Heart left ventricle (tissue), 16 donors: ENCODE measurements at regions not wholly inside any gene's neighbourhood (a gene's known extent, or its start where the extent isn't known, plus 50 kb on each side); places are given as distances from the start of the nearest gene placed in this dataset.

Experiments
- ATAC-seq, 4 donors: fragments of 200-7000 bp; cut with Tn5 transposase; one replicate each; pipeline ENCODE4 v1.9.1; 2020 to 2022; ENCODE audit warnings: moderate library complexity in 4 of 4, mild to moderate bottlenecking in 3 of 4, moderate number of reproducible peaks in 1 of 4
- DNase-seq, 5 donors: peaks; one replicate each; pipeline ENCODE4 v3.0.0-alpha.2; 2020
- H3K27ac ChIP-seq, 12 donors: fragments of 200-600 bp; sonication (generic) in 4 of 12; one replicate each; pipeline versions ENCODE4 v1.5.0 to v1.8.0; 2016 to 2022; ENCODE audit warnings: mild to moderate bottlenecking in 2 of 12
- H3K27me3 ChIP-seq, 9 donors: fragments of 200-600 bp; sonication (generic) in 2 of 9; one replicate each; pipeline versions ENCODE4 v1.5.1 to v1.8.0; 2016 to 2022; ENCODE audit warnings: mild to moderate bottlenecking in 3 of 9
- H3K36me3 ChIP-seq, 9 donors: fragments of 200-600 bp; sonication (generic) in 2 of 9; one replicate each; pipeline versions ENCODE4 v1.5.0 to v1.8.0; 2018 to 2022; ENCODE audit warnings: mild to moderate bottlenecking in 2 of 9
- H3K4me1 ChIP-seq, 12 donors: fragments of 200-600 bp; sonication (generic) in 4 of 12; one replicate each; pipeline versions ENCODE4 v1.5.0 to v1.8.0; 2016 to 2022; ENCODE audit warnings: mild to moderate bottlenecking in 3 of 12
- H3K4me3 ChIP-seq, 12 donors: fragments of 200-600 bp; sonication (generic) in 4 of 12; one replicate each; pipeline versions ENCODE4 v1.5.0 to v1.8.0; 2017 to 2022; ENCODE audit warnings: mild to moderate bottlenecking in 9 of 12, moderate library complexity in 4 of 12
- H3K9me3 ChIP-seq, 12 donors: fragments of 200-600 bp; sonication (generic) in 4 of 12; one replicate each; pipeline versions ENCODE4 v1.5.0 to v1.8.0; 2016 to 2022; ENCODE audit warnings: mild to moderate bottlenecking in 1 of 12
- CTCF ChIP-seq, 12 donors: fragments of 200-600 bp; sonication (generic) in 4 of 12; IDR thresholded peaks; one replicate each; pipeline versions ENCODE4 v1.5.0 to v1.8.0; 2018 to 2022; ENCODE audit warnings: antibody characterized with exemption in 12 of 12, mild to moderate bottlenecking in 5 of 12
- POLR2A ChIP-seq, 2 donors: fragments of 450-650 bp; IDR thresholded peaks; one replicate each; pipeline ENCODE4 v1.6.1; 2017; ENCODE audit warnings: antibody characterized with exemption in 2 of 2, mild to moderate bottlenecking in 2 of 2, moderate library complexity in 2 of 2
- WGBS, 4 donors: extraction: QIAGEN DNeasy Blood & Tissue Kit in 2 of 4; methylation state at CpG; one replicate each; pipeline versions ENCODE4 v1.1.5 to v1.1.7; 2013 to 2018; 5-methylcytosine and 5-hydroxymethylcytosine counted together
- intact Hi-C, 10 donors: fragments of 100-400 bp; cut with DNase I; formaldehyde crosslinking; loops; one replicate each; pipeline versions ENCODE4 v1.11.1 to v1.14.2; 2022
- donor health status: ischemic (EF 13 %, LVEDD 7.1; RV severe dilation, severe dysfunction).
- donor health status: healthy with polysubstance abuse.
- donor health status: DM: no; HTN: yes; CAD: no.
- donor health status: DM: no; HTN: no; CAD: no.
- donor health status: ischemic (EF 25% LVEDD 6.9; RV normal size, moderate dysfunction).
- donor health status: ischemic (EF 25% LVEDD 5.7; RV mildly dilated, moderate dysfunction).
- donor health status: healthy.
- donor health status: DM: yes; HTN: yes; CAD: no.
- donor health status: ischemic (EF 35%, LVEDD 5.7; RV mildly dilated, moderate dysfunction).
- donor health status: nonischemic (EF 11% LVEDD 7.7; RV severe dilation, severe dysfunction).
- donor health status: DM: yes; HTN: yes; CAD: no.
- donor health status: PGD.
- donor health status: ischemic (EF 29% LVEDD 5.4; RV normal size, mild dysfunction).
- donor health status: nonischemic (EF 23%, LVEDD 6.1; RV moderate dilation, normal function).

GRCh38 chr3:71879089-71879488 is 94.1 kb upstream of the PROK2 start:
- no peak for TF ChIP-seq POLR2A (IDR thresholded peaks at IDR 0.05)
- TF ChIP-seq CTCF (IDR thresholded peaks at IDR 0.05) = no peak
- 77 to 82% (median 80%) methylated on average over 9 of the region's 9 CpGs for WGBS, 4 donors

GRCh38 chr3:71876135-71877105 is 91.5 kb upstream of the PROK2 start:
- no peaks in the 10 kb centered on the region for H3K36me3 ChIP-seq
- peaks cover 0 to 9% (median 0%) of the 10 kb centered on the region in 9 donors for H3K27me3 ChIP-seq
- H3K9me3 ChIP-seq = no peaks in the 10 kb centered on the region
- peaks cover 0 to 8% (median 0%) of the 10 kb centered on the region in 12 donors for H3K4me1 ChIP-seq
- no peak overlapping the region for H3K4me3 ChIP-seq
- ATAC-seq = no peak
- no peak for TF ChIP-seq POLR2A (IDR thresholded peaks at IDR 0.05)
- TF ChIP-seq CTCF (IDR thresholded peaks at IDR 0.05) = no peak
- WGBS, 4 donors = 77 to 82% (median 80%) methylated on average over 8 of the region's 8 CpGs
- intact Hi-C loops = loop anchor here in 9 of 10 donors (2.0 to 10.0 kb wide), 10 partner anchors 78 to 1218 kb away; no protein-coding TSS in a partner anchor
- no peak for DNase-seq
- no peak overlapping the region for H3K27ac ChIP-seq

More at GRCh38 chr3:71879089-71879488, 94.1 kb upstream of the PROK2 start:
- H3K36me3 ChIP-seq = no peaks in the 10 kb centered on the region
- no peak for DNase-seq
- intact Hi-C loops = loop anchor here in 9 of 10 donors (5.0 to 10.0 kb wide), 9 partner anchors 76 to 1216 kb away; no protein-coding TSS in a partner anchor
- H3K4me1 ChIP-seq = peaks cover 0 to 4% (median 0%) of the 10 kb centered on the region in 12 donors
- no peak for ATAC-seq
- peaks cover 0 to 9% (median 0%) of the 10 kb centered on the region in 9 donors for H3K27me3 ChIP-seq
- no peak overlapping the region for H3K4me3 ChIP-seq
- no peaks in the 10 kb centered on the region for H3K9me3 ChIP-seq
- H3K27ac ChIP-seq = no peak overlapping the region

- Histone ChIP-seq H3K9me3 (peaks cover 0 to 2% (median 0%) of the 10 kb centered on the region in 12 donors), H3K4me1 (peaks cover 0 to 8% (median 0%) of the 10 kb centered on the region in 12 donors), H3K36me3 (no peaks in the 10 kb centered on the region), H3K27me3 (peaks cover 0 to 9% (median 0%) of the 10 kb centered on the region in 9 donors), H3K4me3 (no peak overlapping the region), H3K27ac (no peak overlapping the region)
- 24 to 26% (median 25%) methylated on average over 4 of the region's 4 CpGs for WGBS, 4 donors
- DNase-seq (peak; percentile 59 to 85 (median 76)), ATAC-seq (peak; percentile 80 to 96 (median 91))
- intact Hi-C loops = loop anchor here (1.0 to 10.0 kb wide), 11 partner anchors 79 to 1219 kb away; no protein-coding TSS in a partner anchor
- TF ChIP-seq CTCF (IDR thresholded peaks at IDR 0.05) (peak; percentile 77 to 90 (median 85)), POLR2A (IDR thresholded peaks at IDR 0.05) (no peak)
Measured at GRCh38 chr3:71875461-71875947, 90.6 kb upstream of the PROK2 start.

GRCh38 chr3:71874618-71875017 is 89.7 kb upstream of the PROK2 start:
- no peak for ATAC-seq

More at GRCh38 chr3:71874618-71875017, 89.7 kb upstream of the PROK2 start:
- Histone ChIP-seq H3K4me3 (no peak overlapping the region), H3K4me1 (peaks cover 0 to 8% (median 0%) of the 10 kb centered on the region in 12 donors), H3K27ac (no peak overlapping the region), H3K9me3 (peaks cover 0 to 4% (median 0%) of the 10 kb centered on the region in 12 donors), H3K36me3 (no peaks in the 10 kb centered on the region), H3K27me3 (peaks cover 0 to 9% (median 0%) of the 10 kb centered on the region in 9 donors)
- intact Hi-C loops = loop anchor here (1.0 to 10.0 kb wide), 11 partner anchors 80 to 1220 kb away; no protein-coding TSS in a partner anchor
- no peak for DNase-seq
- WGBS, 4 donors = 83 to 92% (median 91%) methylated on average over 4 of the region's 4 CpGs
- TF ChIP-seq CTCF (IDR thresholded peaks at IDR 0.05) (no peak), POLR2A (IDR thresholded peaks at IDR 0.05) (no peak)
